Hematopoietic multipotent progenitor cell treated with erythropoietin and hydrocortisone succinate and interleukin-3 and kit ligand, for 17 days (in vitro differentiated cells): ENCODE measurements at regions not wholly inside any gene's neighbourhood (a gene's known extent, or its start where the extent isn't known, plus 50 kb on each side); places are given as distances from the start of the nearest gene placed in this dataset.
"Not testable (repeated sequence)": the region's sequence is repeated elsewhere in the genome, so short reads cannot be mapped to it uniquely, and the experiment has no call there.

Experiments
- DNase-seq: peaks from one replicate; pipeline ENCODE4 v3.0.0-alpha.2; 2015; ENCODE audit warnings: low spot score

GRCh38 chrY:3368459-3368858, 210.4 kb upstream of the TGIF2LY start:
- not testable (repeated sequence) for DNase-seq

GRCh38 chrY:3391508-3391907, 187.4 kb upstream of the TGIF2LY start:
- DNase-seq: not testable (repeated sequence)

- DNase-seq: not testable (repeated sequence)
Observed at GRCh38 chrY:3404241-3404640, 174.6 kb upstream of the TGIF2LY start.

DNA sequence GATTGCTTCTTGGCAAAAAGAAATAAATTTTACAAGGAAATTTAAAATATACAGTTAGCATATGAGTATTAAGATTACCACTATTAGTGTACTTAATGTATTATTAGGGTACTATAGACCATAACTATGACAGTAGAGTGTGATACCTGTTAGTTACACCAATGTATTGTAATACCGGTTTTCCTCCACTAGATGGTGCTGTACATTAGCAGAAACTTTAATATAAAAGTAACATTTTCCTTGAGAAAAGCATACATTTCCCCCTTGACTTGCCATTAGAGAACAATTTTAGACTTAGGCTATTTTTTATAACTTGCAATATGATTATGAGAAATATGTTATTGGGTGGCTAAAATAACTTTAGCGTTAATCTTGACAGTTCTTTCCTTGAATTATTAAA, 173.3 kb upstream of the TGIF2LY start:
- DNase-seq: peak; percentile 22

- not testable (repeated sequence) for DNase-seq
Observed at GRCh38 chrY:3406896-3407452, 171.9 kb upstream of the TGIF2LY start.

GRCh38 chrY:3410322-3410892, 168.5 kb upstream of the TGIF2LY start:
- not testable (repeated sequence) for DNase-seq
